DMS153 (cell line): ENCODE measurements at regions not wholly inside any gene's neighbourhood (a gene's known extent, or its start where the extent isn't known, plus 50 kb on each side); places are given as distances from the start of the nearest gene placed in this dataset.
A peak's percentile ranks its signal among the peaks of the same experiment; 100 is the strongest.

ENCODE experiments used
- DNase-seq: peaks from one replicate; lab custom pipeline; 2025; lab: John Stamatoyannopoulos, UW

GRCh38 chr4:134343656-134344055 is 142.1 kb upstream of the PABPC4L start:
- DNase-seq, result no peak

DNA sequence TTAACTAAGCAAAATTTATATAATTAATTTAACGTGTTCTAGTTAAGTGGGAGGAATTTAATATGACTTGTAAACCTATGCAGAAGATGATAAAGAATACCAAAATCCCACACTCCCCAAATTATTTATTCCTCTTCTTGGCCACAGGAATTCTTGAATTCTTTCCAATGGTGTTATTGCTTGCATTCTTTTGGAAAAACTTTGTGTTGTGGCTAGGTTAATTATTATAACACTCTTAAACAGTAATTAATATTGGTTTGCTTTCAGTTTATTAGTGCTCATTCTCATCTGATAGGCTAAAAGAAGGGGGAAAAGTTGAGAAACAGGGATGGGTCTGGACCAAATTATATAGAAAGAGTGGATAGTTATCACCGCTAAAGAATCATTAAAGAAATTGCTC is 141.5 kb upstream of the PABPC4L start:
- DNase-seq, result no peak

DNA sequence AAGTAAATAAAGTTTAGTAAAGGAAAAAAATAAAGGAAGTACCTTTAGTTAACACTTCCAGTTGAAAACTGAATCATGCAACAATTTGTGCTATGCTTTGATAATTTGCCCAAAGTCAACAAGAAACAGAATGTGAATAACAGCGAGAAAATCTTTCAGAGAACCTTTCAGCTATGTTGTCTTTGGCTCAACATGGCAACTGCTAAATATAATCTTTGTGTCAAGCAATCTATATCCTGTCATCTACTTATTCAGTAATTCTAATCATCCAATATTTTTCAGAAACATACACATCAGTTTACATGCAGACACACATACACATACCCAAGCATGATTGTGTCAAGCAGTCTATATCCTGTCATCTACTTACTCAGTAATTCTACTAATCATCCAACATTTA is 136.0 kb upstream of the PABPC4L start:
- no peak for DNase-seq

GRCh38 chr4:134328741-134329140 is 127.2 kb upstream of the PABPC4L start:
- DNase-seq, result no peak

- no peak for DNase-seq
Measured at GRCh38 chr4:134327274-134328122, 125.9 kb upstream of the PABPC4L start.

DNA sequence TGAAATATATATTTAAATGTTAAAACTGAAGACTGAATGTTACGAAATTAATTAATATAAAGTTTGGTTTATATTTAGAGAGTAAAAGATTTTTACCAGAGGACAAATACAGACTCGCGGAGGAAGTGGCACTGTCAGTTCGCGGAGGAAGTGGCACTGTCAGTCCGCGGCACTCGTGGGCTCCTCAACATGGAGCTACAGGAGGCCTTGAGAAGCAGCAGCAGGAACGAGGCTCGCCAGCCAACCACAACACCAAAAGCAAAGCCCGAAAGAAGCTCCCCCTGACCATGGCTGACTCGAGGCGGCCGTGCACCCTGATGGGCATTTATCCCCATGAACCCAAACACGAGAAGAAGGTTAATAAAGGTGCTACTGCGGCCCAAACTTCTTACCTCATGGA is 125.3 kb upstream of the PABPC4L start:
- no peak for DNase-seq

DNA sequence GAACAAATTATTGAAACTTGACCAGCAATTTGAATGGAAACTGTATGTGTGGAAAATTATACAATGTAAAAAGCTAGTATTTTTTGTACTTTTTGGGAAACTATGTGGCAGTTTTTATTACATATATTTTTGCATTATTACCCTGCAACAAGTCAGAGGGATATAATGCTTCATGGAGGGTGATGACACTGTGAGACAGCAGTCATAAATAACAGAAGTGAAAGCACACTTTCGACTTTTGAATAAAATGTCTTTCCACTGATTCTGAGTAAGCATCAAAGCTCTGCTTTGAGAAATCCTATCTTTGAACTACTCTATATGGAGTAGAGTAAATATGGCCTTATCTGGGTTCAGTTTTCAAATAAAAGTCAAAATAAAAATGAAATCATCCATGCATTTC is 122.6 kb upstream of the PABPC4L start:
- DNase-seq, result no peak

DNA sequence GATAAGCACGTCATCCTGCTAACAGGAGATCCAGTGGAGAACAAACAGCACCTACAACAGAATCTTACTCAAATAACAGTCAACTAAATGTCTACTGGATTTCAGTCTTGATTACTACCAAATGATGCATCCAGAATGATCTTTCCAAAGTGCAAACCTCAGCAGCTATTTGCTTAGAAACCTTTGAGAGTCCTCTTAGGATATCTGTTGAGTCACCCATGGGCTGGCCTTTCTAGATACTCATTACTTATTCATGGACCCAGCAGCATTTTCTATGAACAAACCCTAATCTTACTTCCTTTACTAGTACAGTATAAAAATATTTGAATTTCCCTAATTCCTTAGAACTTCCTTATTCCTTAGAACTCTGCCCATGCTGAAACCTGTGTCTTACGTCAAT is 118.5 kb upstream of the PABPC4L start:
- DNase-seq, result peak; percentile 23

GRCh38 chr4:134313591-134313990 is 112.0 kb upstream of the PABPC4L start:
- no peak for DNase-seq

DNA sequence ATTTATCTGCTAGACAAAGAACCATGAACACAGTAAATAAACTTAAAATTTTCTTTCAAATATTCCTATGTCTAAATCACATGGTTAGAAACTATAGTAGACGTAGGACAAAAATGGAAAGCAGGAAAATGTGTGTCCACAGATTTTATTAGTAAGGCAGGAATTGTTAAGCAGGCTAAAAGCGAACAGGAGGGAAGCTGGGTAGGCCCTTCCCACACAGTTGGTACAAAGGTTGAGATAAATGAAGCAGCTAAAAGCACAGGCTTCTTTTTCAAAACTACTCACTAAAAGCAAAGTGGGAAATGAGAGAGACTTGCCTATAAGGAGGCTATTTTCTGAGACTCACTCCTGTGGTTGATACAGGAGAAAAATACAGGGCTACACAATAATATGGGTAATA is 108.1 kb upstream of the PABPC4L start:
- no peak for DNase-seq

DNA sequence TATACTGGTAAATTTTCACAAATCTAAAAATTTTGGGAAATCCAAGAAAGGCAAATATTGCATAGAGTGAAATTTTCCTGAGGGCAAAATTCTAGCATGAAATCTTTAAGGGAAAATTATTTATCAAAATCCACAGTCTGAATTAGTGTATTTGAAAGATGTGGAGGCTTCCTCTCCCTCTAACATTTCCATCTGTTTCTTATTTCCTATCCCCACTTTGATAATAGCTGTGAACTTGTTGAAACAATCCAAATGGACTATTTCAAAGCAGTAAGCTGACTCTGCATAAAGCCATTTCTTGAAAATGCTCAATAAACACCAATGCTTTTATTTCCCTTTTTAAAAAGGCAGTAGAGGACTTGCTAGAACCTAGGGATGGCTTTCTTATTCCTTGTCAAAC is 107.3 kb upstream of the PABPC4L start:
- no peak for DNase-seq

DNA sequence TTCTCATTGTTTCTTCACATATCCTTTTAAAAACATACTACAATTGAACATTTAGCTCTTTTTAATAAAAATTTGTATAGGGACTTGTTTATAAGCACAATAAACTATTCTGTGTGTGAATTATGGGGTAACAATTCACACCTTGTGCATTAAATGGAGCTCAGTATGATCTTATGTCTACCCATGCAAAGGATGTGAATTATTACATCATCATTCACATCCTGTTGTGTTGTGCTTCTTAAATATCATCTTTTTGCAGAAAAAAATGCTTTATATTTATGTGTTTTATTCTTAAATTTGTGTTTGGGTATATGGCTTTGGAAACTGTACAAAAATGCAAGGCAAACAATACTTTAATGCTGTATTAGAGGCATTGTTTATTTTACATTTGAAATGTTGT is 96.7 kb upstream of the PABPC4L start:
- no peak for DNase-seq

DNA sequence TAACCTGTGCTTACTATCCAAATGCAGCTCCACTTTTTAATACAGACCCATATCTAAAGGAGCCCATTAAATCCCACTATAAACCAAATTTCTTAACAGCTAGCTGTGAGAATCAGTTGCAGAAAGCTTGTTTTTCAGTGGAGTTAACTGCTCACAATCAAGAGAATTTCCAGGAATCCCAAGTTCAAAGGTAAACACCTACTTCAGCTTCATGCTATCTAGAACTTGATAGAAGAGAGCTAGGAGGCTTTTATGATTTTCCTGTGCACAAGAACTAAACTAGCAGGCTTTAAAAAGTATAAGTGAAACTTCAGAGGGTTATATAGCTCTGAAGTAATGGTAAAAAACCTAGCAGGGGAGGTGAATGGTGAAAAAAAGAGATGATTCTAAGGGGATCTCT is 96.2 kb upstream of the PABPC4L start:
- no peak for DNase-seq

- no peak for DNase-seq
Measured at GRCh38 chr4:134282680-134283079, 81.1 kb upstream of the PABPC4L start.

- no peak for DNase-seq
Measured at GRCh38 chr4:134278675-134279074, 77.1 kb upstream of the PABPC4L start.

DNA sequence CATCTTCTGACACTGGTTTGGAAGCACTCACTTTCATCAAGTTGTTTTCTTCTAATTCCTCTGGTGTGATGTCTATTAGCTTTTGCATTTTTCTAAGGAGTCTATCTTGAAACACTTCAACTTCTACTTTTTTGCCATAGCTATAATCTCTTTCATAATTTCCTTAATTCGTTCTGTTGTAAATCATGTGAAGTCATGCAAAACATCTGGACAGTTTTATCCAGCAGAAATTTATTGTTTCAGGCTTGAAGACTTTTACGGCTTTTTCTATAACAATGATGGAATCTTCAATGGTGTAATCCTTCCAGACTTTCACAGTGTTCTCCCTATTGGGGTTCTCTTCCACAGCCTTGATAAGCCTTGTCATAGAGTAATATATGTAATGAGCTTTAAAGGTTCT is 74.9 kb upstream of the PABPC4L start:
- DNase-seq, result no peak

GRCh38 chr4:134260126-134260525 is 58.5 kb upstream of the PABPC4L start:
- DNase-seq, result no peak
